LNCaP clone FGC (cell line): ENCODE measurements at regions not wholly inside any gene's neighbourhood (a gene's known extent, or its start where the extent isn't known, plus 50 kb on each side); places are given as distances from the start of the nearest gene placed in this dataset.

ENCODE experiments used
- DNase-seq: peaks from one replicate; pipeline ENCODE4 v3.0.0-alpha.2; 2011; ENCODE audit warnings: low read depth
- H3K4me3 ChIP-seq: 2 replicates; pipeline ENCODE4 v1.5.1; 2011; ENCODE audit warnings: mild to moderate bottlenecking, low read depth, low read length, control low read depth
- CTCF ChIP-seq: IDR thresholded peaks from 2 replicates; pipeline ENCODE4 v1.5.1; 2012; ENCODE audit warnings: mild to moderate bottlenecking; ENCODE audit not compliant: control insufficient read depth, insufficient read depth; ENCODE audit errors: extremely low read depth

- H3K4me3 ChIP-seq: no peak overlapping the region
- TF ChIP-seq CTCF: no peak
- no peak for DNase-seq
Observed at GRCh38 chr1:242710847-242711246, 186.3 kb upstream of the PLD5 start.

- DNase-seq: no peak
- no peak for TF ChIP-seq CTCF
Observed at GRCh38 chr1:242710286-242710685, 185.8 kb upstream of the PLD5 start.

GRCh38 chr1:242703467-242703866 is 179.0 kb upstream of the PLD5 start:
- H3K4me3 ChIP-seq: no peak overlapping the region
- TF ChIP-seq CTCF: no peak
- DNase-seq: no peak

More at GRCh38 chr1:242710286-242710685, 185.8 kb upstream of the PLD5 start:
- H3K4me3 ChIP-seq: no peak overlapping the region

- no peak overlapping the region for H3K4me3 ChIP-seq
- DNase-seq: no peak
- TF ChIP-seq CTCF: no peak
Observed at GRCh38 chr1:242692988-242693387, 168.5 kb upstream of the PLD5 start.

GRCh38 chr1:242691610-242691945 is 167.1 kb upstream of the PLD5 start:
- no peak for DNase-seq
- TF ChIP-seq CTCF: no peak
- no peak overlapping the region for H3K4me3 ChIP-seq

GRCh38 chr1:242690849-242691609 is 166.5 kb upstream of the PLD5 start:
- TF ChIP-seq CTCF: no peak
- no peak for DNase-seq
- H3K4me3 ChIP-seq: no peak overlapping the region

- H3K4me3 ChIP-seq: no peak overlapping the region
- TF ChIP-seq CTCF: no peak
- DNase-seq: no peak
Observed at GRCh38 chr1:242689378-242689777, 164.9 kb upstream of the PLD5 start.
